ENCODE measurements at regions not wholly inside any gene's neighbourhood (a gene's known extent, or its start where the extent isn't known, plus 50 kb on each side); places are given as distances from the start of the nearest gene placed in this dataset.

DNA sequence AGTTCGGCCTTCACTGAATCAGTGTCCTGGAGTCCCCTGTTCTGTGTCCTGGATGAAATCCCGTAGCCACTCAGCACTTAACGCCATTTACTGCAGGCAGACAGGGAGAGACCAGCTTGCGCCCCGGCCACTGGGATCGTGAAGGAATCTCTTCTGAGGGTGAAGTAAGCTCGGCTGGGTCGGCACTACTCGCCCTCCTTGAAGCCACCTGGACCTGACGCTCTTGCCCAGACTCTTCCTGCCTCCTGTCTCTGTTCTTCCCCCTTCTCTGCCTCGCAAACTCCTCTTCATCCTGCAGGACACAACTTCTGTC lies 99.9 kb upstream of the ZBTB40 start:
- no peaks in the 10 kb centered on the region for H3K4me1 ChIP-seq (ENCODE audit: control insufficient read depth in 1 of 2, low read depth in 2 of 2)
- H3K4me3 ChIP-seq, result no peak overlapping the region
- no peaks in the 10 kb centered on the region for H3K36me3 ChIP-seq
- DNase-seq (ENCODE audit: low spot score) (no peak), ATAC-seq (ENCODE audit: insufficient number of reproducible peaks, low FRiP score, low read depth) (no peak)
- peaks cover 3% of the 10 kb centered on the region for H3K27me3 ChIP-seq (replicated peaks; ENCODE audit: insufficient read depth)
- TF ChIP-seq, protein P1, sequence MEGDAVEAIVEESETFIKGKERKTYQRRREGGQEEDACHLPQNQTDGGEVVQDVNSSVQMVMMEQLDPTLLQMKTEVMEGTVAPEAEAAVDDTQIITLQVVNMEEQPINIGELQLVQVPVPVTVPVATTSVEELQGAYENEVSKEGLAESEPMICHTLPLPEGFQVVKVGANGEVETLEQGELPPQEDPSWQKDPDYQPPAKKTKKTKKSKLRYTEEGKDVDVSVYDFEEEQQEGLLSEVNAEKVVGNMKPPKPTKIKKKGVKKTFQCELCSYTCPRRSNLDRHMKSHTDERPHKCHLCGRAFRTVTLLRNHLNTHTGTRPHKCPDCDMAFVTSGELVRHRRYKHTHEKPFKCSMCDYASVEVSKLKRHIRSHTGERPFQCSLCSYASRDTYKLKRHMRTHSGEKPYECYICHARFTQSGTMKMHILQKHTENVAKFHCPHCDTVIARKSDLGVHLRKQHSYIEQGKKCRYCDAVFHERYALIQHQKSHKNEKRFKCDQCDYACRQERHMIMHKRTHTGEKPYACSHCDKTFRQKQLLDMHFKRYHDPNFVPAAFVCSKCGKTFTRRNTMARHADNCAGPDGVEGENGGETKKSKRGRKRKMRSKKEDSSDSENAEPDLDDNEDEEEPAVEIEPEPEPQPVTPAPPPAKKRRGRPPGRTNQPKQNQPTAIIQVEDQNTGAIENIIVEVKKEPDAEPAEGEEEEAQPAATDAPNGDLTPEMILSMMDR (IDR thresholded peaks at IDR 0.05), result no peak
- H3K9me3 ChIP-seq, result no peaks in the 10 kb centered on the region
- H3K27ac ChIP-seq, result no peak overlapping the region

DNA sequence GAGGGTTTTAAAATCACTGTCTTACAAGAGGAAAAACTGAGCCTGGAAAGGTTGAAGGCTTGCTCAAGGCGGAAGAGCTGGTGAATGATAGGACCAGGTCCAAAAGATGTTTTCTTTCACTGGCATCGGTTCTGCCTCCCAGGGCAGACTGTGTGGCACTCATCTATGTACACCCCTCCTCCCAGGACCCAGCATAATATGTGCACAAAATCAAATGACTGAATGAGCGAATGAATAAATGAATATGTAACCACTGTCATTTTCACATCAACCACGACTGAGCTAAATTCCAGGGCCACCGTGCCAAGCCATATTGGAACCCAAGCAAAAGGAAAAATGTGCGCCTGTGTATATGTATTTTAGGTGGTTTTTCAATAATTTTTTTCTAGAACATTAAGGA lies 99.3 kb upstream of the ZBTB40 start:
- no peak for DNase-seq (ENCODE audit: low spot score)
- H3K4me3 ChIP-seq, result no peak overlapping the region
- TF ChIP-seq, protein P1 (IDR thresholded peaks at IDR 0.05), result no peak
- no peak overlapping the region for H3K27ac ChIP-seq
- H3K4me1 ChIP-seq (ENCODE audit: control insufficient read depth in 1 of 2, low read depth in 2 of 2), result no peaks in the 10 kb centered on the region
- peaks cover 3% of the 10 kb centered on the region for H3K27me3 ChIP-seq (replicated peaks; ENCODE audit: insufficient read depth)
- no peaks in the 10 kb centered on the region for H3K9me3 ChIP-seq
- no peak for ATAC-seq (ENCODE audit: insufficient number of reproducible peaks, low FRiP score, low read depth)
- no peaks in the 10 kb centered on the region for H3K36me3 ChIP-seq

DNA sequence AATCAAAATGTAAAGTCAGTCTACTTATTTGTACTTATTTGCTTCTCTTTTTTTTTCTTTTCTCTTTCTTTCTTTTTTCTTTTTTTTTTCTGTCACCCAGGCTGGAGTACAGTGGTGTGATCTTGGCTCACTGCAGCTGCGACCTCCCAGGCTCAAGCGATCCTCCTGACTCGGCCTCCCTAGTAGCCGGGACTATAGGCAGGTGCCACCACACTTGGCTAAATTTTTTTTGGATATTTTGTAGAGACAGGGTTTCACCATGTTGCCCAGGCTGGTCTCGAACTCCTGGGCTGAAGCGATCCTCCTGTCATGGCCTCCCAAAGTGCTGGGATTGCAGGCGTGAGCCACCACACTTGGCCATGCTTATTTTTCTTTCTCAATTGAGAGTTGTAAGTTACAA lies 98.8 kb upstream of the ZBTB40 start:
- Histone ChIP-seq H3K9me3 (no peaks in the 10 kb centered on the region), H3K4me3 (no peak overlapping the region), H3K4me1 (ENCODE audit: control insufficient read depth in 1 of 2, low read depth in 2 of 2) (no peaks in the 10 kb centered on the region), H3K36me3 (no peaks in the 10 kb centered on the region), H3K27ac (no peak overlapping the region), H3K27me3 (replicated peaks; ENCODE audit: insufficient read depth) (peaks cover 3% of the 10 kb centered on the region)
- DNase-seq (ENCODE audit: low spot score) (no peak), ATAC-seq (ENCODE audit: insufficient number of reproducible peaks, low FRiP score, low read depth) (no peak)
- TF ChIP-seq, protein P1 (IDR thresholded peaks at IDR 0.05), result no peak

DNA sequence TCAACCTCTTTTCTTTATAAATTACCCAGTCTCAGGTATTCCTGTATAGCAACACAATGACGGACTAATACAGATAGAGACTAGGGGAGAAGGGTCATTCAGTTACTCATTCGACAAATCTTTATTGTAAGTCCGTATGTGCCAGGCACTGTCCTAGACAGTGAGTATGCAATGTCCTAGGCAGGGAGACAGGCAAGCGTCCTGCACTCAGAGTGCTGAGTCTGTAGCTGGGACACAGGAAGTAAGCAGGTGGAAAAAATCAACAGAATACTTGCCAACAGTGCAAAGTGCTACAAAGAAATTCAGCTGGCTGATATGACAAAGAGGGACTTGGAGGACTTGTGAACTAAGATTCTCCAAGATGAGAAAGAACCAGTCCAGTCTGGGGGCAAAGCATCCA lies 92.2 kb upstream of the ZBTB40 start:
- Histone ChIP-seq H3K9me3 (no peaks in the 10 kb centered on the region), H3K4me3 (no peak overlapping the region), H3K4me1 (ENCODE audit: control insufficient read depth in 1 of 2, low read depth in 2 of 2) (no peaks in the 10 kb centered on the region), H3K27ac (no peak overlapping the region), H3K36me3 (no peaks in the 10 kb centered on the region), H3K27me3 (replicated peaks; ENCODE audit: insufficient read depth) (no peaks in the 10 kb centered on the region)
- ATAC-seq (ENCODE audit: insufficient number of reproducible peaks, low FRiP score, low read depth), result no peak
- DNase-seq (ENCODE audit: low spot score), result no peak
- TF ChIP-seq, protein P1 (IDR thresholded peaks at IDR 0.05), result no peak

DNA sequence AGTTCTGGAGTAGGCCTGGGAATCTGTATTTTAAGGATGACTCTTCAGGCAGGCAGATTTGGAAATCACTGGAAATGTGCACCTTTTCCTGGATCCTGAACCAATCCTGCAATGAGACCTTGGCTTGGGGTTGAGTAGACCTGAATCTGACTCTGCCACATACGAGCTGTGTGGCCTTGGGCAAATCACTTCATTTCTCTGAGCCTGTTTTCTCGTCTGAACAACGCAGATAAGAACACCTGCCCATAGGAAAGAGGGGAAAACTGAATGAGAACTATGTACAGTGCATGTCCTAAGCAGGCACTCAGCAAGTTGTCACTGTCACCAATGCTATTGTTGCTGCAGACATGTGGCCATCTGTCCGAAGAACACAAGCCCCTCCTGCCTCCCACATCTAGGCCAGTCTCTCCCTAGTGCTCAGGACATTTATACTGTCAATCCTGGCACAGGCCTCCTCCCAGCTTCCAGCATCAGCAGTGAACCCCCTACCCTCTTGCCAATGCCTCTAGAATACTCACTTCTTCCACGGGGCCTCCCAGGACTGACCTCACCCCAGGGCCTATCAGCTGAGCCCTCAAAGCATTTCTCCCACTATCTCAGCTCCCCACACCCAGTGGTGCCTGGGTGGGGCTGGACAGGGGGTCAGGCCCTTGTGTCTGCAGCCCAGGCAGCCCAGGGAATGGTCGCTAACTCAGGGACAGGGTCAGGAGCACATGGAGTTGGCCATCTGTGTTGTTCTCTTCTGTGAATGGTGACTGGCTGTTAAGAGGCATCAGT lies 88.8 kb upstream of the ZBTB40 start:
- Histone ChIP-seq H3K4me1 (ENCODE audit: control insufficient read depth in 1 of 2, low read depth in 2 of 2) (no peaks in the 10 kb centered on the region), H3K27me3 (replicated peaks; ENCODE audit: insufficient read depth) (no peaks in the 10 kb centered on the region), H3K4me3 (no peak overlapping the region), H3K27ac (no peak overlapping the region), H3K9me3 (no peaks in the 10 kb centered on the region), H3K36me3 (no peaks in the 10 kb centered on the region)
- DNase-seq (ENCODE audit: low spot score), result no peak
- TF ChIP-seq, protein P1 (IDR thresholded peaks at IDR 0.05), result no peak
- no peak for ATAC-seq (ENCODE audit: insufficient number of reproducible peaks, low FRiP score, low read depth)

All from thoracic aorta (tissue), 2 donors.